A673 (cell line): ENCODE measurements at regions not wholly inside any gene's neighbourhood (a gene's known extent, or its start where the extent isn't known, plus 50 kb on each side); places are given as distances from the start of the nearest gene placed in this dataset.

Source experiments
- BruUV-seq: library from RNA; stranded (reverse); fragments of 400-500 nt; replicated peaks from 2 replicates; lab custom pipeline; 2021; lab: Mats Ljungman, UMichigan
- CTCF ChIA-PET: fragments of 300-600 bp; sonication (Branson Sonifier 250); formaldehyde crosslinking; loops from one replicate; lab custom pipeline; 2022; ENCODE audit warnings: antibody characterized with exemption; lab: Charles Lee
- POLR2A ChIA-PET: fragments of 300-600 bp; sonication (Branson Sonifier 250); formaldehyde crosslinking; loops from one replicate; lab custom pipeline; 2022; ENCODE audit warnings: antibody characterized with exemption; ENCODE audit not compliant: low non-redundant PET; lab: Charles Lee
- DNase-seq: peaks from one replicate; pipeline ENCODE4 v3.0.0-alpha.2; 2015; ENCODE audit warnings: low spot score
- H3K27ac ChIP-seq: fragments of 200-600 bp; sonication (generic); 2 replicates; pipeline ENCODE4 v1.5.1; 2016; ENCODE audit warnings: mixed run types, low read depth, mild to moderate bottlenecking, mixed read lengths, antibody characterized with exemption, low read length; ENCODE audit not compliant: poor library complexity, severe bottlenecking
- H3K27me3 ChIP-seq: fragments of 200-600 bp; sonication (generic); replicated peaks from 2 replicates; pipeline ENCODE4 v1.6.1; 2017; ENCODE audit warnings: mixed run types, low read depth, mild to moderate bottlenecking, mixed read lengths, antibody characterized with exemption, low read length; ENCODE audit not compliant: insufficient read depth, poor library complexity
- H3K36me3 ChIP-seq: fragments of 200-600 bp; sonication (generic); 2 replicates; pipeline ENCODE4 v1.6.1; 2016; ENCODE audit warnings: mixed run types, mild to moderate bottlenecking, mixed read lengths, antibody characterized with exemption, low read length; ENCODE audit not compliant: insufficient read depth, poor library complexity, severe bottlenecking
- H3K4me1 ChIP-seq: fragments of 200-600 bp; sonication (generic); 2 replicates; pipeline ENCODE4 v1.6.1; 2017; ENCODE audit warnings: mixed run types, mild to moderate bottlenecking, mixed read lengths, antibody characterized with exemption, low read length; ENCODE audit not compliant: insufficient read depth, poor library complexity, severe bottlenecking
- H3K4me3 ChIP-seq: fragments of 200-600 bp; sonication (generic); 2 replicates; pipeline ENCODE4 v1.5.1; 2016; ENCODE audit warnings: low read depth, mixed run types, mild to moderate bottlenecking, mixed read lengths, low read length; ENCODE audit not compliant: poor library complexity, severe bottlenecking
- H3K9me3 ChIP-seq: fragments of 200-600 bp; sonication (generic); 2 replicates; pipeline ENCODE4 v1.6.1; 2016; ENCODE audit warnings: mixed run types, low read depth, mild to moderate bottlenecking, mixed read lengths, antibody characterized with exemption, low read length; ENCODE audit not compliant: poor library complexity, severe bottlenecking
- EZH2 ChIP-seq: fragments of 200-600 bp; sonication (generic); IDR thresholded peaks from 2 replicates; pipeline ENCODE4 v1.6.1; 2017; ENCODE audit warnings: borderline replicate concordance, low read depth, mild to moderate bottlenecking, mixed read lengths, antibody characterized with exemption, low read length; ENCODE audit not compliant: poor library complexity, severe bottlenecking
- intact Hi-C: fragments of 100-400 bp; cut with micrococcal nuclease; formaldehyde crosslinking; loops from one replicate; pipeline ENCODE4 v1.10.0; 2022; ENCODE audit not compliant: unreplicated experiment
- TF ChIP-seq, protein P1 (sequence below): fragments of 300-800, 200-600 bp; sonication (generic); conservative IDR thresholded peaks from 2 replicates; pipeline ENCODE4 v1.5.1; 2017; ENCODE audit warnings: low read depth, mild to moderate bottlenecking, antibody characterized with exemption, low read length, moderate library complexity, mixed read lengths

GRCh38 chr10:43863859-43864591 lies 215.3 kb upstream of the ZNF32 start:
- ChIA-PET CTCF (no interaction called here), POLR2A (no interaction called here)
- H3K27me3 ChIP-seq = no peaks in the 10 kb centered on the region
- TF ChIP-seq EZH2 = no peak
- TF ChIP-seq, protein P1, sequence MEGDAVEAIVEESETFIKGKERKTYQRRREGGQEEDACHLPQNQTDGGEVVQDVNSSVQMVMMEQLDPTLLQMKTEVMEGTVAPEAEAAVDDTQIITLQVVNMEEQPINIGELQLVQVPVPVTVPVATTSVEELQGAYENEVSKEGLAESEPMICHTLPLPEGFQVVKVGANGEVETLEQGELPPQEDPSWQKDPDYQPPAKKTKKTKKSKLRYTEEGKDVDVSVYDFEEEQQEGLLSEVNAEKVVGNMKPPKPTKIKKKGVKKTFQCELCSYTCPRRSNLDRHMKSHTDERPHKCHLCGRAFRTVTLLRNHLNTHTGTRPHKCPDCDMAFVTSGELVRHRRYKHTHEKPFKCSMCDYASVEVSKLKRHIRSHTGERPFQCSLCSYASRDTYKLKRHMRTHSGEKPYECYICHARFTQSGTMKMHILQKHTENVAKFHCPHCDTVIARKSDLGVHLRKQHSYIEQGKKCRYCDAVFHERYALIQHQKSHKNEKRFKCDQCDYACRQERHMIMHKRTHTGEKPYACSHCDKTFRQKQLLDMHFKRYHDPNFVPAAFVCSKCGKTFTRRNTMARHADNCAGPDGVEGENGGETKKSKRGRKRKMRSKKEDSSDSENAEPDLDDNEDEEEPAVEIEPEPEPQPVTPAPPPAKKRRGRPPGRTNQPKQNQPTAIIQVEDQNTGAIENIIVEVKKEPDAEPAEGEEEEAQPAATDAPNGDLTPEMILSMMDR = no peak
- no peak overlapping the region for H3K27ac ChIP-seq
- no peaks in the 10 kb centered on the region for H3K9me3 ChIP-seq
- H3K4me1 ChIP-seq = peaks cover 10% of the 10 kb centered on the region
- intact Hi-C loops = no loop called here
- no peaks in the 10 kb centered on the region for H3K36me3 ChIP-seq
- DNase-seq = no peak
- H3K4me3 ChIP-seq = no peak overlapping the region
- no TSS peak for BruUV-seq

- no TSS peak for BruUV-seq
- DNase-seq = no peak
- TF ChIP-seq, protein P1 = no peak
- TF ChIP-seq EZH2 = no peak
- H3K9me3 ChIP-seq = no peaks in the 10 kb centered on the region
- CTCF ChIA-PET = no interaction called here
- POLR2A ChIA-PET = no interaction called here
- H3K27ac ChIP-seq = no peak overlapping the region
- peaks cover 6% of the 10 kb centered on the region for H3K4me1 ChIP-seq
- H3K27me3 ChIP-seq = no peaks in the 10 kb centered on the region
- no peak overlapping the region for H3K4me3 ChIP-seq
- intact Hi-C loops = no loop called here
- H3K36me3 ChIP-seq = no peaks in the 10 kb centered on the region
Measured at GRCh38 chr10:43863270-43863669, 214.6 kb upstream of the ZNF32 start.

DNA sequence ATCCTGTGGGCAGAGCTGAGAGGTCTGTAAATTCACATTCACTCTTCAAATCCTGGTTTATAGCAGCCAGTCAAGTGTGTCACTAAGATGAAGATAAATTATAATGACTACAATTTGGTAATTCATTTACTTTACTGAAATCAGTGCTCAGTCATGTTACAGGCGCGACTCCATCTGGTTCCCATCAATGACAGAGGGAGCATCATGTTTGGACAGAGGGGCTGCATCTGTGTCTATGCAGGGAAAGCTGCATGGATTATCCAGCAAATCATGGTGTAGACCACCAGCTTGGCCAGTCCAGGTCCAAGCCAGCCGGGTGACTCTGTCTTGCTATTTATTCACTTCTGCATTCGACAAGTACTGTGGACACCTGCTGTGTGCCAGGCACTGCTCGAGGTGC lies 214.1 kb upstream of the ZNF32 start:
- ChIA-PET POLR2A (no interaction called here), CTCF (no interaction called here)
- H3K27ac ChIP-seq = no peak overlapping the region
- no peaks in the 10 kb centered on the region for H3K9me3 ChIP-seq
- no peak for DNase-seq
- intact Hi-C loops = no loop called here
- peaks cover 3% of the 10 kb centered on the region for H3K4me1 ChIP-seq
- TF ChIP-seq, protein P1 = no peak
- TF ChIP-seq EZH2 = no peak
- H3K27me3 ChIP-seq = no peaks in the 10 kb centered on the region
- BruUV-seq = no TSS peak
- H3K36me3 ChIP-seq = no peaks in the 10 kb centered on the region
- H3K4me3 ChIP-seq = no peak overlapping the region
